Activated T-cell treated with anti-CD3 and anti-CD28 coated beads, Interleukin-2, amount 50 U/mL, for 4 hours (primary cell): ENCODE measurements at regions not wholly inside any gene's neighbourhood (a gene's known extent, or its start where the extent isn't known, plus 50 kb on each side); places are given as distances from the start of the nearest gene placed in this dataset.
"Not testable (repeated sequence)": the region's sequence is repeated elsewhere in the genome, so short reads cannot be mapped to it uniquely, and the experiment has no call there.

Source experiments
- ATAC-seq, 2 donors: fragments of 200-7000 bp; cut with Tn5 transposase; one replicate each; pipeline ENCODE4 v1.10.0; 2021
- DNase-seq: peaks from one replicate; pipeline ENCODE4 v3.0.0-alpha.2; 2020
- H3K27me3 Mint-ChIP-seq: one replicate; pipeline ENCODE4 v1.8.0; 2021; ENCODE audit warnings: low read depth, mixed read lengths
- H3K36me3 Mint-ChIP-seq: one replicate; pipeline ENCODE4 v1.8.0; 2022; ENCODE audit warnings: mixed read lengths; ENCODE audit not compliant: insufficient read depth
- H3K4me1 Mint-ChIP-seq: one replicate; pipeline ENCODE4 v1.8.0; 2021; ENCODE audit warnings: low read depth, mixed read lengths
- H3K4me3 Mint-ChIP-seq: one replicate; pipeline ENCODE4 v1.8.0; 2021; ENCODE audit warnings: mild to moderate bottlenecking, moderate library complexity, mixed read lengths
- H3K9me3 Mint-ChIP-seq: one replicate; pipeline ENCODE4 v1.8.0; 2021; ENCODE audit warnings: mixed read lengths

GRCh38 chr5:176018598-176018997 lies 50.5 kb upstream of the THOC3 start:
- H3K27me3 Mint-ChIP-seq, ATAC-seq, H3K4me3 Mint-ChIP-seq, H3K4me1 Mint-ChIP-seq, H3K9me3 Mint-ChIP-seq, H3K36me3 Mint-ChIP-seq, DNase-seq: not testable (repeated sequence)

- not testable (repeated sequence) for H3K27me3 Mint-ChIP-seq, H3K4me1 Mint-ChIP-seq, H3K36me3 Mint-ChIP-seq, H3K4me3 Mint-ChIP-seq, H3K9me3 Mint-ChIP-seq, DNase-seq, ATAC-seq
Observed at GRCh38 chr5:176020852-176021251, 52.7 kb upstream of the THOC3 start.

GRCh38 chr5:176023535-176023934 lies 55.4 kb upstream of the THOC3 start:
- not testable (repeated sequence) for H3K9me3 Mint-ChIP-seq, ATAC-seq, H3K4me3 Mint-ChIP-seq, DNase-seq, H3K36me3 Mint-ChIP-seq, H3K27me3 Mint-ChIP-seq, H3K4me1 Mint-ChIP-seq

GRCh38 chr5:176029445-176029844 lies 61.3 kb upstream of the THOC3 start:
- not testable (repeated sequence) for H3K27me3 Mint-ChIP-seq, DNase-seq, H3K4me1 Mint-ChIP-seq, H3K36me3 Mint-ChIP-seq, H3K9me3 Mint-ChIP-seq, ATAC-seq, H3K4me3 Mint-ChIP-seq

GRCh38 chr5:176030361-176031117 lies 62.4 kb upstream of the THOC3 start:
- H3K27me3 Mint-ChIP-seq, H3K4me1 Mint-ChIP-seq, H3K4me3 Mint-ChIP-seq, H3K9me3 Mint-ChIP-seq, H3K36me3 Mint-ChIP-seq, DNase-seq: not testable (repeated sequence)
- ATAC-seq: peak in 1 of 2 donors; percentile 21

- H3K9me3 Mint-ChIP-seq, H3K4me3 Mint-ChIP-seq, DNase-seq, H3K36me3 Mint-ChIP-seq, H3K27me3 Mint-ChIP-seq: not testable (repeated sequence)
- peak; percentile 17 to 35 for ATAC-seq
- peaks cover 11% of the 10 kb centered on the region for H3K4me1 Mint-ChIP-seq
Observed at GRCh38 chr5:176031118-176031510, 63.0 kb upstream of the THOC3 start.

GRCh38 chr5:176033186-176033585 lies 65.1 kb upstream of the THOC3 start:
- not testable (repeated sequence) for ATAC-seq, H3K36me3 Mint-ChIP-seq, H3K4me3 Mint-ChIP-seq, H3K27me3 Mint-ChIP-seq, H3K9me3 Mint-ChIP-seq, DNase-seq
- peaks cover 20% of the 10 kb centered on the region for H3K4me1 Mint-ChIP-seq

GRCh38 chr5:176034407-176035200 lies 66.5 kb upstream of the THOC3 start:
- peaks cover 28% of the 10 kb centered on the region for H3K4me1 Mint-ChIP-seq
- H3K4me3 Mint-ChIP-seq, H3K36me3 Mint-ChIP-seq, H3K27me3 Mint-ChIP-seq, H3K9me3 Mint-ChIP-seq, DNase-seq: not testable (repeated sequence)
- ATAC-seq: peak; percentile 52 to 58

- not testable (repeated sequence) for DNase-seq, H3K36me3 Mint-ChIP-seq, H3K9me3 Mint-ChIP-seq, H3K27me3 Mint-ChIP-seq, ATAC-seq, H3K4me3 Mint-ChIP-seq
- peaks cover 33% of the 10 kb centered on the region for H3K4me1 Mint-ChIP-seq
Observed at GRCh38 chr5:176035201-176035530, 67.1 kb upstream of the THOC3 start.

GRCh38 chr5:176035816-176036308 lies 67.7 kb upstream of the THOC3 start:
- Mint-ChIP-seq H3K4me1 (peaks cover 38% of the 10 kb centered on the region), H3K4me3 (peak overlapping the region; percentile 10)
- not testable (repeated sequence) for DNase-seq, H3K36me3 Mint-ChIP-seq, ATAC-seq, H3K9me3 Mint-ChIP-seq, H3K27me3 Mint-ChIP-seq

GRCh38 chr5:176036391-176036790 lies 68.3 kb upstream of the THOC3 start:
- DNase-seq, H3K9me3 Mint-ChIP-seq, H3K36me3 Mint-ChIP-seq, ATAC-seq, H3K27me3 Mint-ChIP-seq: not testable (repeated sequence)
- Mint-ChIP-seq H3K4me1 (peaks cover 38% of the 10 kb centered on the region), H3K4me3 (peak overlapping the region; percentile 10)

GRCh38 chr5:176037190-176037589 lies 69.1 kb upstream of the THOC3 start:
- ATAC-seq: not testable (repeated sequence)

GRCh38 chr5:176040105-176040801 lies 72.1 kb upstream of the THOC3 start:
- H3K9me3 Mint-ChIP-seq, DNase-seq, H3K4me3 Mint-ChIP-seq, ATAC-seq, H3K36me3 Mint-ChIP-seq, H3K27me3 Mint-ChIP-seq: not testable (repeated sequence)
- H3K4me1 Mint-ChIP-seq: peaks cover 41% of the 10 kb centered on the region

More at GRCh38 chr5:176037190-176037589, 69.1 kb upstream of the THOC3 start:
- H3K27me3 Mint-ChIP-seq, DNase-seq, H3K4me3 Mint-ChIP-seq, H3K9me3 Mint-ChIP-seq, H3K36me3 Mint-ChIP-seq: not testable (repeated sequence)
- H3K4me1 Mint-ChIP-seq: peaks cover 43% of the 10 kb centered on the region

GRCh38 chr5:176041248-176041994 lies 73.3 kb upstream of the THOC3 start:
- H3K9me3 Mint-ChIP-seq, ATAC-seq, H3K27me3 Mint-ChIP-seq, H3K4me3 Mint-ChIP-seq, DNase-seq, H3K36me3 Mint-ChIP-seq: not testable (repeated sequence)
- peaks cover 35% of the 10 kb centered on the region for H3K4me1 Mint-ChIP-seq
